ENCODE measurements at regions not wholly inside any gene's neighbourhood (a gene's known extent, or its start where the extent isn't known, plus 50 kb on each side); places are given as distances from the start of the nearest gene placed in this dataset.

DNA sequence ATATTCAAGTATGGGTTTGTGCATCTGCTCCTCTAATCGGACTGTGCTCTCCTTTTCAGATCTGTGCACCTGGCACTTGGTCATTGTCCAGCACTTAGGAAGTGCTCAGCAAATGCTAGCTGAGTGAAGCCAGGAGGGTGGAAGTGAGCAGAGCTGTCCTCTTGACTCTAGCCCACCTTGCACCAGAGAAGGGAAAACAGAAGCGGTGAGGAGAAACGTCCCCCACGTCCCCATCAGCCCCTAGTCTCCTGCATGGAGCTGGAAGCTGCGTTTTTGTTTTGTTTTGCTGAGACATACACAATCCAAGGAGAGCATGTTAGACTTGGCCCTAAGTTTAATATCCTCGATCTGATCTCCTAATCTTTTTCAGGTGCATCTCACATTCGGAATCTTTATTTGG, 73.6 kb downstream of the EN1 start:
- Histone ChIP-seq H3K27ac (no peak overlapping the region), H3K9me3 (ENCODE audit: low read depth) (no peaks in the 10 kb centered on the region), H3K36me3 (no peaks in the 10 kb centered on the region), H3K4me1 (ENCODE audit: low read depth) (no peaks in the 10 kb centered on the region), H3K27me3 (peaks cover 54% of the 10 kb centered on the region), H3K4me3 (no peak overlapping the region)
- TF ChIP-seq, protein P1, sequence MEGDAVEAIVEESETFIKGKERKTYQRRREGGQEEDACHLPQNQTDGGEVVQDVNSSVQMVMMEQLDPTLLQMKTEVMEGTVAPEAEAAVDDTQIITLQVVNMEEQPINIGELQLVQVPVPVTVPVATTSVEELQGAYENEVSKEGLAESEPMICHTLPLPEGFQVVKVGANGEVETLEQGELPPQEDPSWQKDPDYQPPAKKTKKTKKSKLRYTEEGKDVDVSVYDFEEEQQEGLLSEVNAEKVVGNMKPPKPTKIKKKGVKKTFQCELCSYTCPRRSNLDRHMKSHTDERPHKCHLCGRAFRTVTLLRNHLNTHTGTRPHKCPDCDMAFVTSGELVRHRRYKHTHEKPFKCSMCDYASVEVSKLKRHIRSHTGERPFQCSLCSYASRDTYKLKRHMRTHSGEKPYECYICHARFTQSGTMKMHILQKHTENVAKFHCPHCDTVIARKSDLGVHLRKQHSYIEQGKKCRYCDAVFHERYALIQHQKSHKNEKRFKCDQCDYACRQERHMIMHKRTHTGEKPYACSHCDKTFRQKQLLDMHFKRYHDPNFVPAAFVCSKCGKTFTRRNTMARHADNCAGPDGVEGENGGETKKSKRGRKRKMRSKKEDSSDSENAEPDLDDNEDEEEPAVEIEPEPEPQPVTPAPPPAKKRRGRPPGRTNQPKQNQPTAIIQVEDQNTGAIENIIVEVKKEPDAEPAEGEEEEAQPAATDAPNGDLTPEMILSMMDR (IDR thresholded peaks at IDR 0.05; ENCODE audit: low read depth, low read length), result no peak
- DNase-seq (ENCODE audit: low read depth in 1 of 2, low spot score in 1 of 2), result no peak

- no peak for DNase-seq (ENCODE audit: low read depth in 1 of 2, low spot score in 1 of 2)
- Histone ChIP-seq H3K27ac (no peak overlapping the region), H3K36me3 (no peaks in the 10 kb centered on the region), H3K4me3 (no peak overlapping the region), H3K27me3 (peaks cover 54% of the 10 kb centered on the region), H3K9me3 (ENCODE audit: low read depth) (no peaks in the 10 kb centered on the region), H3K4me1 (ENCODE audit: low read depth) (no peaks in the 10 kb centered on the region)
- TF ChIP-seq, protein P1 (IDR thresholded peaks at IDR 0.05; ENCODE audit: low read depth, low read length), result no peak
Observed at GRCh38 chr2:118772487-118773200, 74.8 kb downstream of the EN1 start.

DNA sequence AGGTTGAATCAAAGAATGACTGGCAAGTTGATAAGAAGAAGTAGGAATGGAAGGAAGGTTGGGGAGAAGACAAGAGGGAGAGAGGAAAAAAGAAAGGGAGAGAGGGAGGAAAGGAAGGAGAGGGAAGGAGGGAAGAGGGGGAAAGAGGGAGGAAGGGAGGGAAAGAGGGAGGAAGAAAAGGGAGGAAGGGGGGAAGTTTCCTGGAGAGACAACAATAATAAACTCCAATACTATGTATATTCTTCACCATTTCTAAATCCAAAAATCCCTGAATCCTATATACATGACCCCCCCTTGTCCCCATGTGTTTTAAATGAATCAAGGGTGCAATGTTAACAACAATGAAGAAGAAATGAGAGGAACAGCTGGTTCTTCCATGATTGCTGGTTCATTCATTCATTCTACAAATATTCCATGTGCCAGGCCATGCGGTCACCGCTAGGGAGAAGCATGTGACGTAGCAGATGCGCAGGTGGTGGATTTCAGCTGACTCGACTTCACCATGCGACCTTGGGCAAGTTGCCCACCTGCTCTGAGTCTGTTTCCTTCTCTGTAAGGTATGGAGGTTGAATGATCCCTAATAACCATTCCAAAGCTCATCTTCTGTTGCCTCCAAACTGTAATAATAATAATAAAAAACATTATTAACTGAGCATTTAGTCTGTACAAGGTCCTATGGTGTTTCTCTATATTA, 77.6 kb downstream of the EN1 start:
- Histone ChIP-seq H3K27me3 (peaks cover 42% of the 10 kb centered on the region), H3K36me3 (no peaks in the 10 kb centered on the region), H3K27ac (no peak overlapping the region), H3K9me3 (ENCODE audit: low read depth) (no peaks in the 10 kb centered on the region), H3K4me1 (ENCODE audit: low read depth) (no peaks in the 10 kb centered on the region), H3K4me3 (no peak overlapping the region)
- no peak for DNase-seq (ENCODE audit: low read depth in 1 of 2, low spot score in 1 of 2)
- TF ChIP-seq, protein P1 (IDR thresholded peaks at IDR 0.05; ENCODE audit: low read depth, low read length), result no peak

- TF ChIP-seq, protein P1 (IDR thresholded peaks at IDR 0.05; ENCODE audit: low read depth, low read length), result no peak
- Histone ChIP-seq H3K36me3 (no peaks in the 10 kb centered on the region), H3K9me3 (ENCODE audit: low read depth) (no peaks in the 10 kb centered on the region), H3K4me3 (no peak overlapping the region), H3K27ac (no peak overlapping the region), H3K27me3 (peaks cover 30% of the 10 kb centered on the region), H3K4me1 (ENCODE audit: low read depth) (no peaks in the 10 kb centered on the region)
- DNase-seq (ENCODE audit: low read depth in 1 of 2, low spot score in 1 of 2), result no peak
Observed at GRCh38 chr2:118766871-118767270, 80.6 kb downstream of the EN1 start.

DNA sequence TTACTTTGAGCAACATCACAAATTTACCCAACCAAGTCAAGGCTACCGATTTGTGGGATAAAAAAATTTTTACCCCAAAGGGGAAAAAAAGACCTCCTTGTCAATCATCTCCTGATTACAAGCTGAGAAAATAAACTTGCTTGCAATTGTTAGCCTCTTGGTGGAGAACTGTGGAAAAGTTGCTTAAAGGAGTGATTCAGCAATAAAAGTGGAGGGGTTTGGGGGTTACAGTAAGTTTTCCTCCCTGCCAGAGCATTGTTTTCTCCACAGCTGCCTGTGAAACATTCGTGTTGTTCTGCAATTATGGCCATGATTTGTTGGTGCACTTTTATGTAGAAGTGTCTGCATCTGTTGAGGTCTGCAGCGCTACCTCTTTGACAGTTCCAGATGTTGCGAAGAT, 82.6 kb downstream of the EN1 start:
- Histone ChIP-seq H3K27me3 (peaks cover 16% of the 10 kb centered on the region), H3K9me3 (ENCODE audit: low read depth) (no peaks in the 10 kb centered on the region)
- TF ChIP-seq, protein P1 (IDR thresholded peaks at IDR 0.05; ENCODE audit: low read depth, low read length), result no peak

More for the DNA sequence above, 82.6 kb downstream of the EN1 start:
- Histone ChIP-seq H3K36me3 (no peaks in the 10 kb centered on the region), H3K4me3 (no peak overlapping the region), H3K27ac (no peak overlapping the region), H3K4me1 (ENCODE audit: low read depth) (no peaks in the 10 kb centered on the region)
- DNase-seq (ENCODE audit: low read depth in 1 of 2, low spot score in 1 of 2), result no peak
